Limb (tissue), 2 donors: ENCODE measurements at regions not wholly inside any gene's neighbourhood (a gene's known extent, or its start where the extent isn't known, plus 50 kb on each side); places are given as distances from the start of the nearest gene placed in this dataset.

Experiments used
- DNase-seq, 2 donors: peaks; one replicate each; pipeline ENCODE4 v3.0.0-alpha.2; 2016; ENCODE audit errors: extremely low spot score in 2 of 2

GRCh38 chr4:63632858-63633257 is 776.4 kb downstream of the TECRL start:
- no peak for DNase-seq

- no peak for DNase-seq
These were observed 789.0 kb downstream of the TECRL start for GRCh38 chr4:63620271-63620670.

- DNase-seq = no peak
These were observed 789.5 kb downstream of the TECRL start for GRCh38 chr4:63619771-63620170.

GRCh38 chr4:63618883-63619718 is 790.1 kb downstream of the TECRL start:
- DNase-seq = no peak

GRCh38 chr4:63607169-63607872 is 801.9 kb downstream of the TECRL start:
- no peak for DNase-seq

- no peak for DNase-seq
These were observed 819.5 kb downstream of the TECRL start for GRCh38 chr4:63589796-63590195.

GRCh38 chr4:63583561-63583960 is 825.7 kb downstream of the TECRL start:
- no peak for DNase-seq

GRCh38 chr4:63583007-63583406 is 826.2 kb downstream of the TECRL start:
- no peak for DNase-seq

- no peak for DNase-seq
These were observed 828.3 kb downstream of the TECRL start for GRCh38 chr4:63580796-63581475.

GRCh38 chr4:63578383-63578782 is 830.9 kb downstream of the TECRL start:
- DNase-seq = no peak

- no peak for DNase-seq
These were observed 842.6 kb downstream of the TECRL start for GRCh38 chr4:63566658-63567057.

GRCh38 chr4:63563288-63564014 is 845.8 kb downstream of the TECRL start:
- no peak for DNase-seq

- DNase-seq = no peak
These were observed 850.5 kb downstream of the TECRL start for GRCh38 chr4:63558709-63559108.

GRCh38 chr4:63556332-63556731 is 852.9 kb downstream of the TECRL start:
- DNase-seq = no peak

- DNase-seq = no peak
These were observed 856.1 kb downstream of the TECRL start for GRCh38 chr4:63553123-63553522.

- DNase-seq = no peak
These were observed 867.4 kb downstream of the TECRL start for GRCh38 chr4:63541828-63542227.

GRCh38 chr4:63529581-63530337 is 879.5 kb downstream of the TECRL start:
- no peak for DNase-seq

GRCh38 chr4:63528256-63528991 is 880.8 kb downstream of the TECRL start:
- no peak for DNase-seq

GRCh38 chr4:63526251-63526650 is 883.0 kb downstream of the TECRL start:
- no peak for DNase-seq

- DNase-seq = no peak
These were observed 884.5 kb downstream of the TECRL start for GRCh38 chr4:63524764-63525163.
